ENCODE measurements at regions not wholly inside any gene's neighbourhood (a gene's known extent, or its start where the extent isn't known, plus 50 kb on each side); places are given as distances from the start of the nearest gene placed in this dataset.

DNA sequence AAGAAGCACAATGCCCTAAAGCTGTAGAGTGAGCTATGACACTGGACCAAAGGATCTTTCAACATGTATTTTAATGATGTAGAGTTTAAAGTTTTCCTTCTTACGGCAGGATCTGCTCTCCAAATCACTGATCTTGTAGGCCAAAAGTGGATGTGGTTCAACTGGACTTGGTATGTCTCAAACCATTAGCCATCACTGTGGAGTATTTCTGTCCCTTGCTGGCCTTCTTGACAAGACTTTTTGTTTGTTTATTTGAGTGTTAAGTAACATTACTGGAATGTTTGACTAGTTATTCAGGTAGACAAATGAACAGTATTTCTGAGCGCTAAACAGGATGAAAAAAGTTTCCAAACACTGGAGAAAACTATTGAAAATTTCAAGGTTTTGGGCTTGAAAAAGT, 472.7 kb upstream of the CFAP20DC start:
- Histone ChIP-seq H4K20me1 (ENCODE audit: insufficient read depth) (no peaks in the 10 kb centered on the region), H3K4me2 (no peak overlapping the region), H3K4me3 (no peak overlapping the region), H3K27ac (no peak overlapping the region), H3K27me3 (ENCODE audit: insufficient read depth, low read depth) (no peaks in the 10 kb centered on the region), H3K9me2 (ENCODE audit: insufficient read depth) (no peaks in the 10 kb centered on the region), H2AFZ (no peak overlapping the region), H3K9me3 (ENCODE audit: insufficient read depth, low read depth) (no peaks in the 10 kb centered on the region), H3K4me1 (replicated peaks; ENCODE audit: insufficient read depth) (no peaks in the 10 kb centered on the region), H3K36me3 (ENCODE audit: low read depth) (no peaks in the 10 kb centered on the region), H3K79me2 (ENCODE audit: low read depth) (no peaks in the 10 kb centered on the region), H3F3A (ENCODE audit: insufficient read depth, low read depth) (no peaks in the 10 kb centered on the region)
- ChIA-PET POLR2A (ENCODE audit: unreplicated experiment) (no interaction called here), CTCF (no interaction called here)
- TF ChIP-seq EZH2 (IDR thresholded peaks at IDR 0.05; ENCODE audit: low read depth), result no peak
- TF ChIP-seq, protein P1, sequence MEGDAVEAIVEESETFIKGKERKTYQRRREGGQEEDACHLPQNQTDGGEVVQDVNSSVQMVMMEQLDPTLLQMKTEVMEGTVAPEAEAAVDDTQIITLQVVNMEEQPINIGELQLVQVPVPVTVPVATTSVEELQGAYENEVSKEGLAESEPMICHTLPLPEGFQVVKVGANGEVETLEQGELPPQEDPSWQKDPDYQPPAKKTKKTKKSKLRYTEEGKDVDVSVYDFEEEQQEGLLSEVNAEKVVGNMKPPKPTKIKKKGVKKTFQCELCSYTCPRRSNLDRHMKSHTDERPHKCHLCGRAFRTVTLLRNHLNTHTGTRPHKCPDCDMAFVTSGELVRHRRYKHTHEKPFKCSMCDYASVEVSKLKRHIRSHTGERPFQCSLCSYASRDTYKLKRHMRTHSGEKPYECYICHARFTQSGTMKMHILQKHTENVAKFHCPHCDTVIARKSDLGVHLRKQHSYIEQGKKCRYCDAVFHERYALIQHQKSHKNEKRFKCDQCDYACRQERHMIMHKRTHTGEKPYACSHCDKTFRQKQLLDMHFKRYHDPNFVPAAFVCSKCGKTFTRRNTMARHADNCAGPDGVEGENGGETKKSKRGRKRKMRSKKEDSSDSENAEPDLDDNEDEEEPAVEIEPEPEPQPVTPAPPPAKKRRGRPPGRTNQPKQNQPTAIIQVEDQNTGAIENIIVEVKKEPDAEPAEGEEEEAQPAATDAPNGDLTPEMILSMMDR (conservative IDR thresholded peaks at IDR 0.05), result no peak
- intact Hi-C loops (cut with micrococcal nuclease; ENCODE audit: unreplicated experiment), result no loop called here
- BruUV-seq (replicated peaks), result no TSS peak
- DNase-seq, result no peak

DNA sequence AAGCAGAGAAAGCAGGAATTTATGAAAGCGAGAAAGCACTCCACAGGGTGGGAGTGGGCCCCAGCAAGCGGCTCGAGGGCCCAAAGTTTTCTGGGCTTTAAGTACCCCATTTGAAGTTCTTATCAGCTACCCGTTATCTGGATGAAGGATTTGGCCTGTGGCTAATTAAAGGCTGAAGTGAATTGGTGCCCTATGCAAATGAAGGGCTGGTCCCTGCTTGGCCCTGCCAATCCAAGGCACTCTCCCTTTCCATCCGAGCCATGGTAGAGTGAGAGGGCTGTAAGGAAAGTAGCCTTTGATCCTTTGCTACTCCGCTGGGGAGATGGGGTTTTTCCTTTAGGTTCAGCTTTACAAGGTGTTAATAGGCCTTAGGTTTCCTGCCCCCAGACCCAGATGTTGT, 469.3 kb upstream of the CFAP20DC start:
- no peak for TF ChIP-seq EZH2 (IDR thresholded peaks at IDR 0.05; ENCODE audit: low read depth)
- TF ChIP-seq, protein P1 (conservative IDR thresholded peaks at IDR 0.05), result no peak
- no peaks in the 10 kb centered on the region for H3K79me2 ChIP-seq (ENCODE audit: low read depth)
- ChIA-PET POLR2A (ENCODE audit: unreplicated experiment) (no interaction called here), CTCF (no interaction called here)
- no peaks in the 10 kb centered on the region for H3K4me1 ChIP-seq (replicated peaks; ENCODE audit: insufficient read depth)
- intact Hi-C loops (cut with micrococcal nuclease; ENCODE audit: unreplicated experiment), result no loop called here
- no peak for DNase-seq
- H3F3A ChIP-seq (ENCODE audit: insufficient read depth, low read depth), result no peaks in the 10 kb centered on the region
- H3K27ac ChIP-seq, result no peak overlapping the region
- no peaks in the 10 kb centered on the region for H3K9me2 ChIP-seq (ENCODE audit: insufficient read depth)
- H3K9me3 ChIP-seq (ENCODE audit: insufficient read depth, low read depth), result no peaks in the 10 kb centered on the region
- H2AFZ ChIP-seq, result no peak overlapping the region
- no peaks in the 10 kb centered on the region for H3K36me3 ChIP-seq (ENCODE audit: low read depth)
- H3K4me2 ChIP-seq, result no peak overlapping the region
- no peaks in the 10 kb centered on the region for H4K20me1 ChIP-seq (ENCODE audit: insufficient read depth)
- BruUV-seq (replicated peaks), result no TSS peak
- no peak overlapping the region for H3K4me3 ChIP-seq
- no peaks in the 10 kb centered on the region for H3K27me3 ChIP-seq (ENCODE audit: insufficient read depth, low read depth)

DNA sequence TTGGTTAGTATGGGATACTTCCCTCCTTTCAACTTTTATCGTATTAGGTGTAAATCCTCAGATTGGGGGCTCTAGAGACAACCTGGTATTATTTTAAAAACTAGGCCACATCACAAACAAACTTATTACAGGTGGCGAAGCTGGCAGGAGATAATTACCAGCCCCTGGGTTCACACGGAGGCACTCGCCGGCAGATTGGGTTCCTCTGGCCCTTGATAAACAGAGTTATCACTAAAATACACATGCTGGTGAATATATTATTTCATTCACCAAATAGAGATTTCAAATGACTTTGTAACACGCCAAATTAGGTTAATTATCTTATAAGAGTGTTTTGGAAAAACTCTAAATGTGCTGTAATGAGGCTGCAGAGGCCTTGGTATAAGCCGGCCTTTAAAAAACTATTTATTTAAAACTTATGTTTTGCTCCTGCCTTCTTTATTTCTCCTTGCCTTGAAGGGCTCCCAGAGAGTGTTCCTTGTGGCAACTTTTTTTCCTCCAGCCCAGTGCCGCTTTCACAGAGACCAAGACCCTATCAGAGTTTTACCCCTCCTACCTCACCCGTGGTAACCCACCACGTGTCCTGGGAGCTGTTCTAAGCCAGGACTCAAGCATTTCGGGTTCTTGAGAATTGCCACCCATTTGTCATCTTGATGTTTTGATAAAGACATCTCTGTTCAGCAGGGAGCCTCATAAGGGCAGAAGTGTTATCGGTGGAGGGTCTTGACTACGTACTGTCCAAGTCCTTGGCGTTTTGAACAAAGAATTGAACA, 468.6 kb upstream of the CFAP20DC start:
- Histone ChIP-seq H3K27ac (no peak overlapping the region), H4K20me1 (ENCODE audit: insufficient read depth) (no peaks in the 10 kb centered on the region), H3K4me3 (no peak overlapping the region), H3K27me3 (ENCODE audit: insufficient read depth, low read depth) (no peaks in the 10 kb centered on the region), H3K36me3 (ENCODE audit: low read depth) (no peaks in the 10 kb centered on the region), H3K9me3 (ENCODE audit: insufficient read depth, low read depth) (no peaks in the 10 kb centered on the region), H2AFZ (no peak overlapping the region), H3K4me2 (no peak overlapping the region), H3K9me2 (ENCODE audit: insufficient read depth) (no peaks in the 10 kb centered on the region), H3K4me1 (replicated peaks; ENCODE audit: insufficient read depth) (no peaks in the 10 kb centered on the region), H3F3A (ENCODE audit: insufficient read depth, low read depth) (no peaks in the 10 kb centered on the region), H3K79me2 (ENCODE audit: low read depth) (no peaks in the 10 kb centered on the region)
- DNase-seq, result no peak
- ChIA-PET CTCF (no interaction called here), POLR2A (ENCODE audit: unreplicated experiment) (no interaction called here)
- intact Hi-C loops (cut with micrococcal nuclease; ENCODE audit: unreplicated experiment), result no loop called here
- no TSS peak for BruUV-seq (replicated peaks)
- TF ChIP-seq EZH2 (IDR thresholded peaks at IDR 0.05; ENCODE audit: low read depth), result no peak
- TF ChIP-seq, protein P1 (conservative IDR thresholded peaks at IDR 0.05), result no peak

Data from PC-9 (cell line).